GM12891 (cell line): ENCODE measurements at regions not wholly inside any gene's neighbourhood (a gene's known extent, or its start where the extent isn't known, plus 50 kb on each side); places are given as distances from the start of the nearest gene placed in this dataset.
A peak's percentile ranks its signal among the peaks of the same experiment; 100 is the strongest.

Source experiments
- DNase-seq: peaks from one replicate; pipeline ENCODE4 v3.0.0; 2011; ENCODE audit warnings: low spot score; ENCODE audit not compliant: insufficient read length
- FAIRE-seq: peaks from 2 replicates; lab custom pipeline; 2011; peaks lifted over from hg19 to GRCh38; lab: Jason Lieb, UNC
- PAX5 ChIP-seq: IDR thresholded peaks from 2 replicates; pipeline ENCODE4 v1.6.1; 2011; ENCODE audit warnings: low read length, moderate library complexity, mild to moderate bottlenecking; ENCODE audit not compliant: insufficient read depth, severe bottlenecking
- POLR2A ChIP-seq: IDR thresholded peaks from 2 replicates; pipeline ENCODE4 v1.6.1; 2011; ENCODE audit warnings: low read depth, low read length, control low read depth
- POLR2AphosphoS5 ChIP-seq: IDR thresholded peaks from 2 replicates; pipeline ENCODE4 v1.6.1; 2011; ENCODE audit warnings: low read depth, low read length, control low read depth
- POU2F2 ChIP-seq: IDR thresholded peaks from 2 replicates; pipeline ENCODE4 v1.6.1; 2011; ENCODE audit warnings: low read depth, mild to moderate bottlenecking, control low read depth, low read length, moderate library complexity
- SPI1 ChIP-seq: IDR thresholded peaks from 2 replicates; pipeline ENCODE4 v1.6.1; 2011; ENCODE audit warnings: low read depth, low read length, control low read depth
- TAF1 ChIP-seq: IDR thresholded peaks from 2 replicates; pipeline ENCODE4 v1.6.1; 2011; ENCODE audit warnings: low read depth, low read length, control low read depth

DNA sequence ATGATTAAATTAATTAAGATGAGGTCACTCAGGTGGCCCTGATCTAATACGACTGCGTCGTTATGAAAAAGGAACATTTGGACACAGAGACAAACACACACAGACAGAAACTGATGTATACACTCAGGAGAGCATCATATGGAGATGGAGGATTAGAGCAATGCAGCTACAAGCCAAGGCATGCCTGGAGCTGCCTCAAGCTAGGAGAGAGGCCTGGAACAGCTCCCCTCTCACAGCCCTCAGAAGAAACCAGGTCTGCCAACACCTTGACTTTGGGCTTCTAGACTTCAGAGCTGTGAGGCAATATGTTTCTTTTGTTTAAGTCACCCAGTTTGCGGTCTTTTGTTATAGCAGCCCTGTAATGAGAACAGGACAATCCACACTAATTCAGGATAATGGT is 318.9 kb downstream of the HS3ST3B1 start:
- FAIRE-seq = no peak
- no peak for DNase-seq
- TF ChIP-seq SPI1 = no peak
- no peak for TF ChIP-seq TAF1
- TF ChIP-seq POLR2AphosphoS5 = no peak
- no peak for TF ChIP-seq POU2F2
- TF ChIP-seq PAX5 = no peak
- no peak for TF ChIP-seq POLR2A

DNA sequence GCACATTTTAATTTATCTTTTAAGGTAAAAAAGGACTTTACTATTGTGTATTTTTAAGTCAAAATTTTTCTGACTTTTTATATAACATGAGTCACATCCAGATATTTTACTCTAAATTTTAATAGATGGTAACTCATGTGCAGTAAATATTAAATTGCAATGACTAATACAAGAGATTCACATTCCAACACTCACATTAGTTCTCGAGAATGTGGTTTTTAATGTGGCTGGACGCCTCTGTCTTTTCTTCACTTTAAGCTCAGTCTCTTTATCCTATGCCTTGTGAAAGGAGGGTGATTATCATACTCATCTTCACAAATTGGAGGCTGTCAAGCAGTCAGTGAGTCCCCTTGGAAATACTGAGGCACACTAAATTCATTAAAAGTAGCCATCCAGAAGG is 315.6 kb downstream of the HS3ST3B1 start:
- FAIRE-seq = no peak
- TF ChIP-seq POLR2A (no peak), POLR2AphosphoS5 (no peak), SPI1 (no peak), POU2F2 (no peak), TAF1 (no peak), PAX5 (no peak)
- DNase-seq = no peak

- FAIRE-seq (no peak), DNase-seq (no peak)
- TF ChIP-seq POLR2AphosphoS5 (no peak), SPI1 (peak; percentile 52; the same call in 1 of the 2 replicates)
Observed at GRCh38 chr17:14605267-14605599, 304.4 kb downstream of the HS3ST3B1 start.

DNA sequence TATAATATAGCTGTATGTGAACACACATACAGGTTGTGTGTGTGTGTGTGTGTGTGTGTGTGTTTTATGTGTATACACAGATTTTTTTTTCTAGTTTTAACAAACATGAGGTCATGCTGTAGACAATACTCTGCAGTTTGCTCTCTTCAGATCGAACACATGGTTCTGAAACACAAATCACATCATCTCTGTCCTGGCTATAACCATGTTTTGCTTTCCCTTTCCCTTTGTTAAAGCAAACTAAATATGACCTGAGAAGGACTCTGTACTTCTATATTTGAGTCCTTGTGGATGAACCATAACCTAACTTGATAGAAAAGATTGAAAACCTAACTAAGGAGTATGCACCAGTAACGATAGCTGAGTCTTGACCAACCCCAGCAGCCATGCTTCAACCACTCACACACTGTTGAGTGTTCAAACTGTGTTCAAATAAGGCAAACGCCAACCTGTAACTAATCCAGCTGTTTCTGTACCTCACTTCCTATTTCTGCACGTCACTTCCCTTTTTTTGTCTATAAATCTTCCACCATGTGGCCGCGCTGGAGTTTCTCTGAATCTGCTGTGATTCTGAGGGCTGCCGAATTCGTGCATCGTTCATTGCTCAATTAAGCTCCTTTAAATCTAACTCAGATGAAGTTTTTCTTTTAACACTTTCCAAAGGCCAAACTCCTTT is 303.8 kb downstream of the HS3ST3B1 start:
- FAIRE-seq (no peak), DNase-seq (no peak)
- TF ChIP-seq POLR2AphosphoS5 (no peak), SPI1 (no peak), POU2F2 (no peak), POLR2A (no peak), PAX5 (no peak), TAF1 (no peak)

GRCh38 chr17:14596224-14596623 is 295.3 kb downstream of the HS3ST3B1 start:
- DNase-seq (no peak), FAIRE-seq (no peak)
- TF ChIP-seq POU2F2 = no peak
- no peak for TF ChIP-seq SPI1
- TF ChIP-seq POLR2A = no peak
- no peak for TF ChIP-seq POLR2AphosphoS5
- TF ChIP-seq PAX5 = no peak
- no peak for TF ChIP-seq TAF1

GRCh38 chr17:14595656-14596055 is 294.8 kb downstream of the HS3ST3B1 start:
- TF ChIP-seq POU2F2 = no peak
- FAIRE-seq (no peak), DNase-seq (no peak)

- FAIRE-seq = no peak
- no peak for TF ChIP-seq POLR2AphosphoS5
- no peak for TF ChIP-seq POLR2A
- TF ChIP-seq TAF1 = no peak
- TF ChIP-seq POU2F2 = no peak
- no peak for TF ChIP-seq SPI1
- TF ChIP-seq PAX5 = no peak
- no peak for DNase-seq
Observed at GRCh38 chr17:14594690-14595089, 293.8 kb downstream of the HS3ST3B1 start.

DNA sequence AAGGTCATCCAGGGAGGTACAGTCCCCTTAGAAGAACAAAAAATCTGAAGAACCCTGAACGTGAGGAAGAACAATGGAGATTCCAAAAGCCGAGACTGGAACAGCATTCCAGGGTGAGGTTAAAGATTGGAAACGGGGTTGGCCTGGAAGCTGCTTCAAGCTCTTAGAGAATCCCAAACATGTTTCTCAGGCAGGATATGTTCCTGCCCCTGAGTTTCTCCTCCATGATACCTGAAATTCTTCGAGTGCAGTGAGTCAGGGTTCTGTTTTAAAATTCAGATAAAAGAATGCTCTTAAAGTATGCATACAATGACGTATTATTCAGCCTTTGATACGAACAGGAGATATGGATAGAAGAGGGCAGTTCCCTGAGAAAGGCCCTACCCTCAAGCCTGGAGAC is 293.1 kb downstream of the HS3ST3B1 start:
- TF ChIP-seq POU2F2 (no peak), SPI1 (no peak), TAF1 (no peak), POLR2AphosphoS5 (no peak), POLR2A (no peak), PAX5 (no peak)
- FAIRE-seq (no peak), DNase-seq (no peak)

DNA sequence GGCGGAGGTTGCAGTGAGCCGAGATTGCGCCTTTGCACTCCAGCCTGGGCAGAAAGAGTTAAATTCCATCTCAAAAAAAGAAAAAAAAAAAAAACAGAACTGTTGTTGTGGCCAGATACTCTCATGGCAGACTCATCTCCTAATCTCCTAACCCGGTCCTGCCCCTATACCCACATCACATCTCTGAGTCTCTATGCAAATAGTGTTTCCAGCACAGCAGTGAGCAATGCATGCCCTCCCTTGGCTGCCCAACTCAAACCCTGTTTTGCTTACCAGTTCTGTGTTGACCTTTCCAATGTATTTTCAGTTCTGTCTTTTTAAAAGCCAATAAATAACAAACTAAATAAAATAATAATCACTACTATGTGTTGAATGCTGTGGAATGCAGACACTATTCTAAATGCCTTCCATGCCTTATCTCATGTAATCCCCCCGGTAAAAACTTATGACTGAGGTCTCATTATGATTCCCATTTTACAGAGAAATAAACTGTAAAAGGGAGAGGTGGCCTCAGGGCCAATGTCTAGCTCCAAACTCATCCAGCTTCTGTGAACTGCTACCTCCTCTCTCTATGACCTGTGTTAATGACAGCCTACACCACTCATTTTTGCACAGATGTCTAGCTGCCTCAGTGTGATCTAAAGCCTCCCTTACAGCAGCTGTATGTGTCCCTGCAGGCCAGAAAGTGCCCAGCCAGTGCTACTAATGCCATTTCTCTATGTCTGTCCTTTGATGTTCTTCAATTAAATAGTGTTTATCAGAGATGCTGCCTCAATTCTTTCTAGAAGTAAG is 289.8 kb downstream of the HS3ST3B1 start:
- TF ChIP-seq POLR2A (no peak), PAX5 (no peak), TAF1 (no peak), POU2F2 (no peak), SPI1 (no peak), POLR2AphosphoS5 (no peak)
- DNase-seq (no peak), FAIRE-seq (no peak)

DNA sequence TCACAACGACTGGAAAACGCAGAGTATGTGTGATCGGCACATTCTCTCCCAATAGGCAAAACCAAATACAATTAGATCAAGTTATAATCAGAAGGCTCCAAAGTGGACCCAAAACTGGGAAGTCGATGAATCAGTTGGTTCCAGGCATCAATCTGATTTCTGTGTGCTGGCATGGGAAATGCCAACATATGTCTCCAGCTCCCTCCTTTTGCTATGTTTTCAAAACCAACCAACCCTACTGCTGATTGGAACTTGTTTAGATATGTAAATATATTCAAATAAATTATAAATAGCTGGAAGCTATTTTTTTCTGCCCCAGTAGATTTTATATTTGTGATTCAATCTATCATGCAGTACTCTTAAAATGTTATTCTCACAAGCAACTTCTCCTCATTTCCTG is 284.2 kb downstream of the HS3ST3B1 start:
- TF ChIP-seq POLR2AphosphoS5 = no peak
- TF ChIP-seq TAF1 = no peak
- no peak for TF ChIP-seq POLR2A
- no peak for TF ChIP-seq SPI1
- no peak for TF ChIP-seq PAX5
- TF ChIP-seq POU2F2 = no peak
- DNase-seq (no peak), FAIRE-seq (no peak)

GRCh38 chr17:14582996-14583395 is 282.1 kb downstream of the HS3ST3B1 start:
- DNase-seq (no peak), FAIRE-seq (no peak)
- TF ChIP-seq SPI1 (no peak), POLR2A (no peak), POLR2AphosphoS5 (no peak), TAF1 (no peak), PAX5 (no peak), POU2F2 (no peak)

DNA sequence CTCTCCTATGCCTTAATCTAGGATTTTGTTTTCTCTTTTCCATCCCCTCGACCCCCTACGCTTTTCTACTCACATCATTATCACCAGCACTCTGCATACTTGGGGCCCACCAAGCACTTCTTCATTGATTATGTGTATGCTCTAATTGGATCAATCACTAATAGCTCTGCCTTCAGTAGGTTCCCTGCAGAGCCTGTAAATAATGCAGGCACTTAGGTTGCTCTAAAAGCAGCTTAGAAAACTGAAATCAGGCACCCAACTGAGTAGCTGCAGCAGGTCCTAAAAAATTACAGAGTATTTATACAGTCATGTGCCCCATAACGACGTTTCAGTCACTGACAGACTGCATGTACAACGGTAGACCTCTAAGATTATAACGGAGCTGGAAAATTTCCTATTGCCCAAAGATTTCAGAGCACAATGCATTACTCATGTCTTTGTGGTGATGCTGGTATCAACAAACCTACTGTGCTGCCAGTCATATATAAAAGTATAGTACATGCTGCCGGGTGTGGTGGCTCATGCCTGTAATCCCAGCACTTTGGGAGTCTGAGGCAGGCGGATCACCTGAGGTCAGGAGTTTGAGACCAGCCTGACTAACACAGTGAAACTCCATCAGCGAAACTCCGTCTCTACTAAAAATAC is 280.4 kb downstream of the HS3ST3B1 start:
- TF ChIP-seq POU2F2 = no peak
- no peak for TF ChIP-seq PAX5
- TF ChIP-seq TAF1 = no peak
- no peak for TF ChIP-seq POLR2A
- TF ChIP-seq SPI1 = no peak
- TF ChIP-seq POLR2AphosphoS5 = no peak
- FAIRE-seq = no peak
- no peak for DNase-seq
